B cell (primary cell): ENCODE measurements at regions not wholly inside any gene's neighbourhood (a gene's known extent, or its start where the extent isn't known, plus 50 kb on each side); places are given as distances from the start of the nearest gene placed in this dataset.

Source experiments
- ATAC-seq: fragments of 200-7000 bp; cut with Tn5 transposase; one replicate; pipeline ENCODE4 v1.10.0; 2021; ENCODE audit warnings: low read depth, mild to moderate bottlenecking, moderate number of reproducible peaks, moderate library complexity
- CTCF ChIA-PET: fragments of 350-600 bp; sonication (Branson Sonifier 250); formaldehyde crosslinking; loops from one replicate; lab custom pipeline; 2021; ENCODE audit warnings: antibody characterized with exemption, inconsistent platforms; lab: Charles Lee
- POLR2A ChIA-PET: fragments of 350-600 bp; sonication (Branson Sonifier 250); formaldehyde crosslinking; loops from one replicate; lab custom pipeline; 2021; ENCODE audit warnings: antibody characterized with exemption; lab: Charles Lee
- DNase-seq: peaks from one replicate; pipeline ENCODE4 v3.0.0; 2013
- H2AFZ ChIP-seq: 2 replicates; pipeline ENCODE4 v1.6.1; 2012; ENCODE audit warnings: mild to moderate bottlenecking, low read depth, low read length; ENCODE audit not compliant: insufficient read depth, poor library complexity, severe bottlenecking
- H3K27ac ChIP-seq, 2 donors: 1 replicate in 1 of 2; 2 replicates in 1 of 2; pipeline ENCODE4 v1.5.1; 2012 to 2013; ENCODE audit warnings: low read length in 2 of 2, mild to moderate bottlenecking in 2 of 2, moderate library complexity in 1 of 2
- H3K27me3 ChIP-seq, 4 experiments: fragments of 200-600 bp in 1 of 4; sonication (generic) in 1 of 4; replicated peaks in 1 of 4; 1 replicate in 2 of 4; 2 replicates in 2 of 4; pipeline versions ENCODE4 v1.6.1 to v1.7.0; 2013 to 2016; ENCODE audit warnings: low read length in 3 of 4, mild to moderate bottlenecking in 2 of 4, mixed read lengths in 1 of 4, moderate library complexity in 1 of 4; ENCODE audit not compliant: insufficient read depth in 4 of 4, control insufficient read depth in 3 of 4; ENCODE audit errors: control extremely low read depth in 1 of 4
- H3K36me3 ChIP-seq, 2 experiments: replicated peaks in 1 of 2; 1 replicate in 1 of 2; 2 replicates in 1 of 2; pipeline versions ENCODE4 v1.6.1 to v1.7.1; 2013; ENCODE audit warnings: low read length in 1 of 2; ENCODE audit not compliant: insufficient read depth in 2 of 2, control insufficient read depth in 1 of 2; ENCODE audit errors: control extremely low read depth in 1 of 2, extremely low read depth in 1 of 2
- H3K4me1 ChIP-seq, 2 donors: fragments of 200-600 bp in 1 of 2; sonication (generic) in 1 of 2; 1 replicate in 1 of 2; 2 replicates in 1 of 2; pipeline versions ENCODE4 v1.5.1 to v1.6.1; 2013 to 2017; ENCODE audit warnings: low read length in 2 of 2; ENCODE audit not compliant: control insufficient read depth in 2 of 2, insufficient read depth in 2 of 2
- H3K4me2 ChIP-seq: replicated peaks from 2 replicates; pipeline ENCODE3; 2012; ENCODE audit warnings: mild to moderate bottlenecking, low read depth, low read length; ENCODE audit not compliant: poor library complexity, severe bottlenecking
- H3K4me3 ChIP-seq, 5 experiments: fragments of 200-600 bp in 1 of 5; sonication (generic) in 1 of 5; 1 replicate in 3 of 5; 2 replicates in 2 of 5; pipeline versions ENCODE4 v1.5.1 to v1.7.0; 2011 to 2016; ENCODE audit warnings: low read length in 4 of 5, mild to moderate bottlenecking in 4 of 5, low read depth in 2 of 5, control low read depth in 1 of 5, moderate library complexity in 1 of 5; ENCODE audit not compliant: insufficient read depth in 1 of 5; ENCODE audit errors: control extremely low read depth in 1 of 5, extremely low read depth in 1 of 5
- H3K79me2 ChIP-seq: fragments of 200-600 bp; sonication (generic); one replicate; pipeline ENCODE4 v1.6.0; 2016; ENCODE audit warnings: low read length; ENCODE audit not compliant: control insufficient read depth, insufficient read depth
- H3K9ac ChIP-seq: fragments of 200-600 bp; sonication (generic); 2 replicates; pipeline ENCODE4 v1.6.1; 2017; ENCODE audit warnings: mild to moderate bottlenecking, low read length, moderate library complexity
- H3K9me3 ChIP-seq, 3 donors: one replicate each; pipeline versions ENCODE4 v1.6.1 to v1.7.1; 2013; ENCODE audit warnings: low read length in 2 of 3; ENCODE audit not compliant: control insufficient read depth in 2 of 3, insufficient read depth in 1 of 3; ENCODE audit errors: control extremely low read depth in 1 of 3
- H4K20me1 ChIP-seq: 2 replicates; pipeline ENCODE4 v1.6.0; 2012; ENCODE audit warnings: mild to moderate bottlenecking, low read length; ENCODE audit not compliant: insufficient read depth, control insufficient read depth, poor library complexity, severe bottlenecking
- H3K27ac Mint-ChIP-seq: one replicate; pipeline ENCODE4 v1.8.0; 2021; ENCODE audit warnings: mixed read lengths
- H3K27me3 Mint-ChIP-seq: one replicate; pipeline ENCODE4 v1.8.0; 2021; ENCODE audit warnings: mixed read lengths
- H3K4me1 Mint-ChIP-seq: one replicate; pipeline ENCODE4 v1.8.0; 2021; ENCODE audit warnings: mixed read lengths
- H3K4me3 Mint-ChIP-seq: one replicate; pipeline ENCODE4 v1.8.0; 2021; ENCODE audit warnings: mixed read lengths
- H3K9me3 Mint-ChIP-seq: one replicate; pipeline ENCODE4 v1.8.0; 2022; ENCODE audit warnings: mixed read lengths; ENCODE audit not compliant: insufficient read depth
- EZH2 ChIP-seq: IDR thresholded peaks from 2 replicates; pipeline ENCODE4 v1.6.1; 2012; ENCODE audit warnings: borderline replicate concordance, low read depth, mild to moderate bottlenecking, moderate library complexity, low read length; ENCODE audit not compliant: insufficient read depth, poor library complexity, severe bottlenecking
- WGBS: methylation state at CpG from one replicate; pipeline ENCODE4 v1.1.5; 2013; ENCODE audit warnings: missing lambda C conversion rate; ENCODE audit not compliant: insufficient coverage; 5-methylcytosine and 5-hydroxymethylcytosine counted together
- intact Hi-C: fragments of 100-400 bp; cut with micrococcal nuclease; formaldehyde crosslinking; loops from one replicate; pipeline ENCODE4 v1.10.0; 2022
- TF ChIP-seq, protein P1 (sequence below): fragments of 200-600 bp; IDR thresholded peaks from one replicate; pipeline ENCODE4 v1.8.0; 2022; ENCODE audit warnings: antibody characterized with exemption, mild to moderate bottlenecking

GRCh38 chr7:35454575-35455385 lies 200.9 kb upstream of the TBX20 start:
- no peak overlapping the region for H3K4me3 ChIP-seq
- H3K27ac ChIP-seq, result no peak overlapping the region
- TF ChIP-seq, protein P1, sequence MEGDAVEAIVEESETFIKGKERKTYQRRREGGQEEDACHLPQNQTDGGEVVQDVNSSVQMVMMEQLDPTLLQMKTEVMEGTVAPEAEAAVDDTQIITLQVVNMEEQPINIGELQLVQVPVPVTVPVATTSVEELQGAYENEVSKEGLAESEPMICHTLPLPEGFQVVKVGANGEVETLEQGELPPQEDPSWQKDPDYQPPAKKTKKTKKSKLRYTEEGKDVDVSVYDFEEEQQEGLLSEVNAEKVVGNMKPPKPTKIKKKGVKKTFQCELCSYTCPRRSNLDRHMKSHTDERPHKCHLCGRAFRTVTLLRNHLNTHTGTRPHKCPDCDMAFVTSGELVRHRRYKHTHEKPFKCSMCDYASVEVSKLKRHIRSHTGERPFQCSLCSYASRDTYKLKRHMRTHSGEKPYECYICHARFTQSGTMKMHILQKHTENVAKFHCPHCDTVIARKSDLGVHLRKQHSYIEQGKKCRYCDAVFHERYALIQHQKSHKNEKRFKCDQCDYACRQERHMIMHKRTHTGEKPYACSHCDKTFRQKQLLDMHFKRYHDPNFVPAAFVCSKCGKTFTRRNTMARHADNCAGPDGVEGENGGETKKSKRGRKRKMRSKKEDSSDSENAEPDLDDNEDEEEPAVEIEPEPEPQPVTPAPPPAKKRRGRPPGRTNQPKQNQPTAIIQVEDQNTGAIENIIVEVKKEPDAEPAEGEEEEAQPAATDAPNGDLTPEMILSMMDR, result no peak
- no peak for TF ChIP-seq EZH2
- H3K4me1 ChIP-seq, result peaks cover 0 to 3% of the 10 kb centered on the region in 2 donors
- no peaks in the 10 kb centered on the region for H3K36me3 ChIP-seq
- H3K27me3 ChIP-seq, result peaks cover 0 to 26% (median 9%) of the 10 kb centered on the region in 4 experiments
- no peak for DNase-seq
- H3K9ac ChIP-seq, result no peak overlapping the region
- H3K9me3 ChIP-seq, result peaks cover 0 to 13% (median 0%) of the 10 kb centered on the region in 3 donors
- H3K27ac Mint-ChIP-seq, result no peak overlapping the region
- no peaks in the 10 kb centered on the region for H4K20me1 ChIP-seq
- CTCF ChIA-PET, result no interaction called here
- no peaks in the 10 kb centered on the region for H3K4me1 Mint-ChIP-seq
- 29% methylated on average over 58 of the region's 58 CpGs for WGBS
- intact Hi-C loops, result no loop called here
- peaks cover 48% of the 10 kb centered on the region for H3K27me3 Mint-ChIP-seq
- H2AFZ ChIP-seq, result no peak overlapping the region
- peaks cover 6% of the 10 kb centered on the region for H3K9me3 Mint-ChIP-seq
- H3K79me2 ChIP-seq, result no peaks in the 10 kb centered on the region
- no peak for ATAC-seq
- no peak overlapping the region for H3K4me3 Mint-ChIP-seq
- POLR2A ChIA-PET, result no interaction called here
- no peak overlapping the region for H3K4me2 ChIP-seq
